IPS-18a (cell line): ENCODE measurements at regions not wholly inside any gene's neighbourhood (a gene's known extent, or its start where the extent isn't known, plus 50 kb on each side); places are given as distances from the start of the nearest gene placed in this dataset.

Experiments
- H3K27ac ChIP-seq: one replicate; pipeline ENCODE4 v1.5.1; 2013; ENCODE audit warnings: low read length
- H3K27me3 ChIP-seq: one replicate; pipeline ENCODE4 v1.6.1; 2013; ENCODE audit warnings: mild to moderate bottlenecking, low read length; ENCODE audit not compliant: control insufficient read depth, insufficient read depth
- H3K36me3 ChIP-seq: one replicate; pipeline ENCODE4 v1.6.1; 2013; ENCODE audit warnings: low read depth, low read length; ENCODE audit not compliant: control insufficient read depth
- H3K4me1 ChIP-seq: one replicate; pipeline ENCODE4 v1.6.1; 2013; ENCODE audit warnings: low read depth, low read length; ENCODE audit not compliant: control insufficient read depth
- H3K4me3 ChIP-seq: one replicate; pipeline ENCODE4 v1.5.1; 2013; ENCODE audit warnings: low read length
- H3K9ac ChIP-seq: one replicate; pipeline ENCODE4 v1.6.1; 2013; ENCODE audit warnings: mild to moderate bottlenecking, low read length, moderate library complexity
- H3K9me3 ChIP-seq: one replicate; pipeline ENCODE4 v1.6.1; 2013; ENCODE audit warnings: low read depth, low read length; ENCODE audit not compliant: control insufficient read depth

DNA sequence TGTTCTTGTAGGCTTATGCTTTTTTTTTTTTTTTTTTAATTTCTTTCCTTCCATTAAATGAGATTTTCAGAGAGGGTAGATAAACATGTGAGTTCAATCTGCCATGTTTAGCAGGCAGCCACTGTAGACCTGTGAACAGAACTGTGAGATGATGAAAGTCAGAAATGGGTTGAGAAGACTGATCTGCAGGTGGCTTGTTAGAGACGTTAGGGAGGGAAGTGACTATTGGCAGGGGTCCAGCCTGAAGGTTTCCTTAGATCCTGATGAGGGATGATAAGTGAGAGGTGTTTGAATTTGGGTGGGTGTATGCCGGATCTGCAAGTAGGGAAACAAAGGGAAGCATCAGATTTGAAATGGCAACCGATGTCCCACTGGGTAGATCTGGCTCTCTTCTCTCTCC, 157.8 kb downstream of the HS3ST3B1 start:
- H3K9ac ChIP-seq: no peak overlapping the region

DNA sequence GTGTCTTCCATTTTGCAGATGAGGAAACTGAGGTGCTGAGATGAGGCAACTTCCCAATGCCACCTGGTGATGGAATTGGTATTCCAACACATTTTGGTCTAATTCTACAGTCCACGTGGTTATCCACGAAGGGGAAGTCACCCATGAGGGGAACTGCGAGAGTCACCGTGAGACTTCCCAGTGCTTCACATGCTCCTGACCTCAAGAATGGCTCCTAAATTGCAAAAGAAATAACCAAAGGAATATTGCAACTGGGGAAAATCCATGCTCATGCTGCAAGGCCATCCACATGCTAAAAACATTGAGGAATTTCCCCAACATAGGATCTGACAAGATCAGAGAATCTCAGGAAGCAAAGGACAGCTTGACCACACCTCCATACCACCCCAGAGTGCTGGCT, 153.9 kb downstream of the HS3ST3B1 start:
- H3K9me3 ChIP-seq: no peaks in the 10 kb centered on the region
- no peak overlapping the region for H3K4me3 ChIP-seq
- no peak overlapping the region for H3K27ac ChIP-seq
- no peaks in the 10 kb centered on the region for H3K36me3 ChIP-seq
- H3K4me1 ChIP-seq: peaks cover 2% of the 10 kb centered on the region
- H3K27me3 ChIP-seq: no peaks in the 10 kb centered on the region
- H3K9ac ChIP-seq: no peak overlapping the region

More for the DNA sequence above, 157.8 kb downstream of the HS3ST3B1 start:
- no peaks in the 10 kb centered on the region for H3K27me3 ChIP-seq
- no peaks in the 10 kb centered on the region for H3K36me3 ChIP-seq
- no peaks in the 10 kb centered on the region for H3K9me3 ChIP-seq
- H3K4me1 ChIP-seq: peaks cover 3% of the 10 kb centered on the region
- no peak overlapping the region for H3K4me3 ChIP-seq
- H3K27ac ChIP-seq: no peak overlapping the region

DNA sequence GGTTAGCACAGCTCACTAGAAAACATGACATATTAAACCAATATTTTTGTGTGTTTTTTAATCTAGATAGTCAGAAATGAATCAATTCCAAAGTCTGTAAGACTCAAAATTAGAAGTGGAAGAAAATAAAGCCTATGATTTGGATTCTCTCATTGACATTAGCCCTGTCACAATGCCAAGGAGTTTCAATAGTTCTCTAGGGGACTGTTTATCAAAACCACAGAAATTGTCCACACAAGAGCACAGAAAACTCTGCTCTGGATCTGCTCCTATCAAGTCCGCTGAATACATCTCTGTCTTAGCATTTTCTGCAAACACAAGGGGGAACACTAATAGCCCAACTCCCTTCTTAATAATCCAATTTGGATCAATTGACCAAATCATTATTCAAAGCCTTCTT, 152.0 kb downstream of the HS3ST3B1 start:
- Histone ChIP-seq H3K9me3 (no peaks in the 10 kb centered on the region), H3K27me3 (no peaks in the 10 kb centered on the region), H3K4me3 (no peak overlapping the region), H3K27ac (no peak overlapping the region), H3K9ac (no peak overlapping the region), H3K4me1 (peaks cover 8% of the 10 kb centered on the region), H3K36me3 (no peaks in the 10 kb centered on the region)

DNA sequence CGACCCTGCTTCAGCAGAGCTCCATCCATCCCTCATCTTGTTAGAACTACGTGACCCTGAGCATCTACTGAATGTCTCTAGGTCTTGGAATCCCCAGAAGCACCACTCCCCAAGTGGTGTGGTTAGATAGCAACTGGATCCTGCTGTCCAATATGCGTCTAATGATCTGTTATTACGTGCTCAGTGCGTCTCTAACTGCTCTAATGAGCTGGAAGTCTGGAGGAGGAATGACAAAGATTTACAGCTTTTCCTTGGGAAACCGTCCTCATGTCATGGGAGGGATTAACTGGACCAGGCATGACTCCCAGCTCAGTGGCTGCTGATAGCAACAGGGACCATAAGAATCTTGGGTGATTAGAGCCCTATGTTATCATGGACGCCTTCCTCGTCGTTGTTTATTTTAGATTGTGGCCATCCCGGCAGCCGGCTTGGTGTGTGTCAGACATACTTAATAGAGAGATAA, 150.9 kb downstream of the HS3ST3B1 start:
- H3K27me3 ChIP-seq: no peaks in the 10 kb centered on the region
- H3K9me3 ChIP-seq: no peaks in the 10 kb centered on the region
- H3K27ac ChIP-seq: no peak overlapping the region
- H3K4me3 ChIP-seq: no peak overlapping the region
- no peaks in the 10 kb centered on the region for H3K36me3 ChIP-seq
- H3K4me1 ChIP-seq: peaks cover 8% of the 10 kb centered on the region
- no peak overlapping the region for H3K9ac ChIP-seq

DNA sequence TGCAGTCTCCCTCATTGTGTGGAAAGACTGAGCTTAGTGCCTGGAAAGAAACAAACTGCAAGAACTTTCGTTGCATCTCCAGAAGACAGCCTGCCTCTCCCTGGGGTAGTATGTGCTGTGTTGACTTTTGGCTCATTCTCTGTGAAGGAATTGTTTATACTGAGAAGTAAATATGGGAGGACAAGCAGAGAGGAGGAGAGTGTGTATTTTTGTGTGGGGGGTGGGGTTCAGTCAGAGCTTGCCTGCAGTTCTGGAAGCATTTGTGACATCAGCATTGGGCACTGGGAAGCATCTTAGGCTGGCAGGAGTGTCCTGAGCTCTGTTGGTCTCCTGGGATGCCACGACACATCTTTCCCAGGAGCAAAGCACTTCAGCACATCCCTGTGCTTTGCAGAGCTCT, 147.9 kb downstream of the HS3ST3B1 start:
- Histone ChIP-seq H3K9ac (no peak overlapping the region), H3K9me3 (no peaks in the 10 kb centered on the region), H3K36me3 (no peaks in the 10 kb centered on the region), H3K27ac (no peak overlapping the region), H3K27me3 (no peaks in the 10 kb centered on the region), H3K4me3 (no peak overlapping the region), H3K4me1 (peaks cover 8% of the 10 kb centered on the region)

DNA sequence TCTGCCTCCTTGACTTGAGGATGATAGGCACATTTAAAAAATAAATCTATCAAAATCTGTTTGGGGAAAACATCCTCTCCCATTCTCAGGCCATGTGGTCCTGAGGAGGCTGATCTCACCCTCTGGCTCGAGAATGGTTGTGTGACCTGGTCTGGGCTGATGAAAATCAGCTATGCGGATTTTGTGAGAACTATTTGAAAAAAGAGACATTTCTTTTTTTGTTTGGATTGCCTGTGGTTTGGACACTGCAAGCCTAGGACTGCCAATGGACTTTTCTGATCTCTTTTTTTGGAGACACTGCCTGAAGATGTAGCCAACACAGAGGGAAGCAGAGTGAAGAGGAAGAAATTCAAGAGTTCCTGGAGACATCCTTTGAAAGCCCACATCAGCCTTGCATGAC, 145.9 kb downstream of the HS3ST3B1 start:
- Histone ChIP-seq H3K36me3 (no peaks in the 10 kb centered on the region), H3K27ac (no peak overlapping the region), H3K9ac (no peak overlapping the region), H3K9me3 (no peaks in the 10 kb centered on the region), H3K27me3 (no peaks in the 10 kb centered on the region), H3K4me1 (peaks cover 8% of the 10 kb centered on the region), H3K4me3 (no peak overlapping the region)

GRCh38 chr17:14444915-14445314, 144.0 kb downstream of the HS3ST3B1 start:
- H3K9me3 ChIP-seq: no peaks in the 10 kb centered on the region
- H3K9ac ChIP-seq: no peak overlapping the region
- peaks cover 8% of the 10 kb centered on the region for H3K4me1 ChIP-seq
- no peaks in the 10 kb centered on the region for H3K27me3 ChIP-seq
- H3K4me3 ChIP-seq: no peak overlapping the region
- H3K36me3 ChIP-seq: no peaks in the 10 kb centered on the region
- no peak overlapping the region for H3K27ac ChIP-seq

- H3K9ac ChIP-seq: no peak overlapping the region
- H3K27ac ChIP-seq: no peak overlapping the region
- no peaks in the 10 kb centered on the region for H3K27me3 ChIP-seq
- H3K4me3 ChIP-seq: no peak overlapping the region
- no peaks in the 10 kb centered on the region for H3K4me1 ChIP-seq
- no peaks in the 10 kb centered on the region for H3K36me3 ChIP-seq
- H3K9me3 ChIP-seq: no peaks in the 10 kb centered on the region
Observed at GRCh38 chr17:14442798-14443528, 142.1 kb downstream of the HS3ST3B1 start.

DNA sequence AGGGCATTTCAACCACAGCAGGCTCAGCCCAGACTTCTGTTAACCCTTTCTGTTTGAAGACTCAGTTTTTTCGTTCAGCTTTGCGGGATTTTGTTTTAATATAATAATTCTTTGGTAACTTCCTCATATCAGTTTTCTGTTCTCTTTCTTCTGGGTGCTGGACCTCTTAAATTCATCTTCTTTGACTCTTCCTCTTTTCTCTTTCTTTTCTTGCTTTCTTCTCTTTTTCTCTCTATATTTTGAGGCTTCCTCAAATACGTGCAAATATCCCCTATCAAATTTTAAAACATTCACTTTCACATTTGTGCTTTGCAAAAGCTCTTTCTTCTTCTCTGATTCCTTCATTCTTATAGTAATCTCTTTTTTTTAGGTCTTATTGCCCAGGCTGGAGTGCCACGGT, 136.3 kb downstream of the HS3ST3B1 start:
- H3K27ac ChIP-seq: no peak overlapping the region
- no peaks in the 10 kb centered on the region for H3K36me3 ChIP-seq
- no peak overlapping the region for H3K9ac ChIP-seq
- H3K4me1 ChIP-seq: no peaks in the 10 kb centered on the region
- H3K4me3 ChIP-seq: no peak overlapping the region
- H3K27me3 ChIP-seq: no peaks in the 10 kb centered on the region
- H3K9me3 ChIP-seq: no peaks in the 10 kb centered on the region

DNA sequence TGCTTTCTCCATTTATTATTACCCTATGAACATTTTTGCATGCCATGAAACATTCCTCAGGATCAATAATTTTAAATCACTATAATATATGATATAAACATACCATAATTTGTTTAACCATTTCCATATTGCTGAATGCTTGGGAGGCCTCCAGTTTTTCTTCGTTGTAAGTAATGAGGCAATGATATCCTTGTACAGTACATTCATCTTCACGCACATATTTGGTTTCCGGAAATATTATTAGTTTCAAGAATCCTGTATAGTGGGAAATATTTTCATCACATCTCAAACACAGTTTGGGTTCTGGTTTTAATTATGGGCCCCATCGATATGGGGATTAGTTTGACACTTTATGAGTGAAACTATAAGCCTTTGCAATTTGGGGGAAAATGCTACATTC, 135.4 kb downstream of the HS3ST3B1 start:
- Histone ChIP-seq H3K4me1 (no peaks in the 10 kb centered on the region), H3K9me3 (no peaks in the 10 kb centered on the region), H3K4me3 (no peak overlapping the region), H3K27ac (no peak overlapping the region), H3K36me3 (no peaks in the 10 kb centered on the region), H3K27me3 (no peaks in the 10 kb centered on the region), H3K9ac (no peak overlapping the region)

DNA sequence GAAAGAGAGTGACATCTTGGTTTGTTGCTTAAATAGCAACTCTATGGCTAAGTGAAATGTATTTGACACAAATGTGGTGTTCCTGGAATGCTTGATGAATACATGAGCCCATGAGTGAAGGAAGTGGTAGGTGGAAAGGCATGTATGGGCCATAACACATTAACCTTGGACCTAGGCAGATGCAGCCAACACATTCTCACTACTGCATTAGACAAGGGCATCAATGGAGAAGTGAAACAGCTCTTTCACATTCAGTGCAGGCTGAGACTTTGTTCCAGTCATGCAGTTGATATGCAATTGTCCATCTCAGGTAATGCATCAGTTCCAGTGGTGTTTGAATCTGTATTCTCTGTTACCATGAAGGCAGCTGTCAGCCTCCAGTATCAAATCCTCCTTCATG, 133.6 kb downstream of the HS3ST3B1 start:
- Histone ChIP-seq H3K27ac (no peak overlapping the region), H3K4me1 (no peaks in the 10 kb centered on the region), H3K9me3 (no peaks in the 10 kb centered on the region), H3K36me3 (no peaks in the 10 kb centered on the region), H3K27me3 (no peaks in the 10 kb centered on the region), H3K9ac (no peak overlapping the region), H3K4me3 (no peak overlapping the region)

GRCh38 chr17:14432079-14432478, 131.2 kb downstream of the HS3ST3B1 start:
- H3K27me3 ChIP-seq: no peaks in the 10 kb centered on the region
- no peaks in the 10 kb centered on the region for H3K36me3 ChIP-seq
- no peak overlapping the region for H3K4me3 ChIP-seq
- no peak overlapping the region for H3K9ac ChIP-seq
- H3K4me1 ChIP-seq: peaks cover 6% of the 10 kb centered on the region
- no peaks in the 10 kb centered on the region for H3K9me3 ChIP-seq
- no peak overlapping the region for H3K27ac ChIP-seq
